ENCODE measurements at regions not wholly inside any gene's neighbourhood (a gene's known extent, or its start where the extent isn't known, plus 50 kb on each side); places are given as distances from the start of the nearest gene placed in this dataset.
A peak's percentile ranks its signal among the peaks of the same experiment; 100 is the strongest.

DNA sequence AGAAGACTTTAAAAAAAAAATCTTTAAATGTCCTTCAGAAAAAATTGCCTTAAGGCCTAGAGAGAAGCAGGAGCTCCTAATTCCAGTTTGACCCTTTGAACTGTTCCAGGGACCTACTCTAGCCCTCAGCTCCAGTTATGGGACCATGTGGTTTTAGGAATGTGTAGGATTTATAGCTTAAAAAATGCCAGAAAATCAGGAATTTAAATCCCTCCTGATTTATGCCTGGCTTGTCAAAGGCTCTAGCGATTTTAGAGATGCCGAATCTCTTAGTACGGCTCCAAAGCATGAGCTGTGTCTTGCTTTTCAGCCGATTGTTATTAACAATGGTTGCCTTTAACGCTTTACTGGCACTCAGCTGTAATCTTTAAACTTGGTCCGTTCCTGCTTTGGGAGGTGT, 130.6 kb upstream of the NPVF start:
- TF ChIP-seq POLR2A (IDR thresholded peaks at IDR 0.05) (no peak), CTCF (IDR thresholded peaks at IDR 0.05) (no peak)
- 79 to 91% (median 85%) methylated on average over 6 of the region's 6 CpGs for WGBS, 4 donors
- intact Hi-C loops (cut with DNase I): no loop called here
- Histone ChIP-seq H3K27ac (no peak overlapping the region), H3K27me3 (no peaks in the 10 kb centered on the region), H3K9me3 (replicated peaks in 1 of 3) (no peaks in the 10 kb centered on the region), H3K36me3 (replicated peaks in 1 of 2) (no peaks in the 10 kb centered on the region), H3K4me3 (no peak overlapping the region), H3K4me1 (replicated peaks in 1 of 2) (no peaks in the 10 kb centered on the region)
- DNase-seq: no peak

- WGBS, 4 donors: 32 to 34% (median 33%) methylated on average over 9 of the region's 9 CpGs
- Histone ChIP-seq H3K36me3 (replicated peaks in 1 of 2) (no peaks in the 10 kb centered on the region), H3K4me3 (no peak overlapping the region), H3K27ac (peak overlapping the region in 1 of 5 donors; percentile 24), H3K27me3 (no peaks in the 10 kb centered on the region), H3K9me3 (replicated peaks in 1 of 3) (no peaks in the 10 kb centered on the region), H3K4me1 (replicated peaks in 1 of 2) (no peaks in the 10 kb centered on the region)
- TF ChIP-seq POLR2A (IDR thresholded peaks at IDR 0.05) (no peak), CTCF (IDR thresholded peaks at IDR 0.05) (no peak)
- no peak for DNase-seq
- intact Hi-C loops (cut with DNase I): no loop called here
Observed at GRCh38 chr7:25359471-25360059, 131.3 kb upstream of the NPVF start.

- Histone ChIP-seq H3K4me3 (no peak overlapping the region), H3K9me3 (replicated peaks in 1 of 3) (no peaks in the 10 kb centered on the region), H3K27ac (peak overlapping the region in 1 of 5 donors; percentile 24), H3K4me1 (replicated peaks in 1 of 2) (no peaks in the 10 kb centered on the region), H3K27me3 (no peaks in the 10 kb centered on the region), H3K36me3 (replicated peaks in 1 of 2) (no peaks in the 10 kb centered on the region)
- DNase-seq: no peak
- 56 to 82% (median 72%) methylated on average over 2 of the region's 2 CpGs for WGBS, 4 donors
- TF ChIP-seq POLR2A (IDR thresholded peaks at IDR 0.05) (no peak), CTCF (IDR thresholded peaks at IDR 0.05) (no peak)
- intact Hi-C loops (cut with DNase I): no loop called here
Observed at GRCh38 chr7:25360451-25360850, 132.2 kb upstream of the NPVF start.

GRCh38 chr7:25361387-25361786, 133.1 kb upstream of the NPVF start:
- no peaks in the 10 kb centered on the region for H3K27me3 ChIP-seq
- 88 to 98% (median 91%) methylated on average over 5 of the region's 5 CpGs for WGBS, 4 donors
- TF ChIP-seq CTCF (IDR thresholded peaks at IDR 0.05): no peak
- TF ChIP-seq POLR2A (IDR thresholded peaks at IDR 0.05): no peak
- intact Hi-C loops (cut with DNase I): no loop called here
- no peak overlapping the region for H3K27ac ChIP-seq
- no peak for DNase-seq
- H3K9me3 ChIP-seq (replicated peaks in 1 of 3): no peaks in the 10 kb centered on the region
- H3K36me3 ChIP-seq (replicated peaks in 1 of 2): no peaks in the 10 kb centered on the region
- H3K4me3 ChIP-seq: no peak overlapping the region
- H3K4me1 ChIP-seq (replicated peaks in 1 of 2): no peaks in the 10 kb centered on the region

Measured in adrenal gland (tissue), 9 donors.